ENCODE measurements at regions not wholly inside any gene's neighbourhood (a gene's known extent, or its start where the extent isn't known, plus 50 kb on each side); places are given as distances from the start of the nearest gene placed in this dataset.
"Not testable (repeated sequence)": the region's sequence is repeated elsewhere in the genome, so short reads cannot be mapped to it uniquely, and the experiment has no call there.

- Histone ChIP-seq H3K4me1 (no peaks in the 10 kb centered on the region), H3K9me3 (no peaks in the 10 kb centered on the region), H3K36me3 (no peaks in the 10 kb centered on the region), H3K27me3 (no peaks in the 10 kb centered on the region), H3K4me3 (no peak overlapping the region), H3K27ac (no peak overlapping the region)
- no peak for ATAC-seq
- WGBS, 2 donors (ENCODE audit: low coverage in 1 of 2): 65 to 82% methylated on average over 4 of the region's 4 CpGs
- TF ChIP-seq EP300 (IDR thresholded peaks at IDR 0.05) (no peak), CTCF (IDR thresholded peaks at IDR 0.05) (no peak), POLR2A (IDR thresholded peaks at IDR 0.05) (no peak), POLR2AphosphoS5 (IDR thresholded peaks at IDR 0.05) (no peak)
Observed at GRCh38 chr1:197985351-197985750, 68.2 kb downstream of the LHX9 start.

GRCh38 chr1:197986817-197987216 is 69.6 kb downstream of the LHX9 start:
- no peak overlapping the region for H3K4me3 ChIP-seq
- no peak for TF ChIP-seq CTCF (IDR thresholded peaks at IDR 0.05)
- TF ChIP-seq POLR2A (IDR thresholded peaks at IDR 0.05): no peak
- TF ChIP-seq POLR2AphosphoS5 (IDR thresholded peaks at IDR 0.05): no peak
- TF ChIP-seq EP300 (IDR thresholded peaks at IDR 0.05): no peak
- 83 to 91% methylated on average over 3 of the region's 3 CpGs for WGBS, 2 donors (ENCODE audit: low coverage in 1 of 2)
- H3K36me3 ChIP-seq: no peaks in the 10 kb centered on the region
- H3K27me3 ChIP-seq: no peaks in the 10 kb centered on the region
- no peak for ATAC-seq
- no peaks in the 10 kb centered on the region for H3K9me3 ChIP-seq
- no peaks in the 10 kb centered on the region for H3K4me1 ChIP-seq
- no peak overlapping the region for H3K27ac ChIP-seq

GRCh38 chr1:197987294-197987693 is 70.1 kb downstream of the LHX9 start:
- TF ChIP-seq POLR2A (IDR thresholded peaks at IDR 0.05) (no peak), CTCF (IDR thresholded peaks at IDR 0.05) (no peak), EP300 (IDR thresholded peaks at IDR 0.05) (no peak), POLR2AphosphoS5 (IDR thresholded peaks at IDR 0.05) (no peak)

GRCh38 chr1:197988581-197988980 is 71.4 kb downstream of the LHX9 start:
- not testable (repeated sequence) for H3K27me3 ChIP-seq, H3K4me3 ChIP-seq, H3K4me1 ChIP-seq, H3K9me3 ChIP-seq, ATAC-seq, H3K27ac ChIP-seq, H3K36me3 ChIP-seq
- 94 to 99% methylated on average over 2 to 7 of the region's 7 CpGs for WGBS, 2 donors (ENCODE audit: low coverage in 1 of 2)

More at GRCh38 chr1:197987294-197987693, 70.1 kb downstream of the LHX9 start:
- ATAC-seq: no peak
- Histone ChIP-seq H3K9me3 (no peaks in the 10 kb centered on the region), H3K27ac (no peak overlapping the region), H3K27me3 (no peaks in the 10 kb centered on the region), H3K4me3 (no peak overlapping the region), H3K36me3 (no peaks in the 10 kb centered on the region), H3K4me1 (no peaks in the 10 kb centered on the region)
- 91 to 100% methylated on average over 2 to 3 of the region's 3 CpGs for WGBS, 2 donors (ENCODE audit: low coverage in 1 of 2)

- WGBS, 2 donors (ENCODE audit: low coverage in 1 of 2): 87 to 100% methylated on average over 2 to 3 of the region's 5 CpGs
- Histone ChIP-seq H3K27me3 (no peaks in the 10 kb centered on the region), H3K27ac (no peak overlapping the region), H3K4me3 (no peak overlapping the region), H3K9me3 (no peaks in the 10 kb centered on the region), H3K36me3 (no peaks in the 10 kb centered on the region), H3K4me1 (no peaks in the 10 kb centered on the region)
- no peak for ATAC-seq
- TF ChIP-seq POLR2AphosphoS5 (IDR thresholded peaks at IDR 0.05) (no peak), EP300 (IDR thresholded peaks at IDR 0.05) (no peak), CTCF (IDR thresholded peaks at IDR 0.05) (no peak), POLR2A (IDR thresholded peaks at IDR 0.05) (no peak)
Observed at GRCh38 chr1:197989058-197989457, 71.9 kb downstream of the LHX9 start.
